Panc1 (cell line): ENCODE measurements at regions not wholly inside any gene's neighbourhood (a gene's known extent, or its start where the extent isn't known, plus 50 kb on each side); places are given as distances from the start of the nearest gene placed in this dataset.

Experiments
- ATAC-seq: fragments of 200-7000 bp; cut with Tn5 transposase; 2 replicates; pipeline ENCODE4 v1.9.1; 2020; ENCODE audit warnings: mild to moderate bottlenecking, moderate library complexity
- BruUV-seq: library from RNA; stranded (reverse); fragments of 400-500 nt; replicated peaks from 2 replicates; lab custom pipeline; 2021; lab: Mats Ljungman, UMichigan
- CTCF ChIA-PET: fragments of 300-600 bp; sonication (Branson Sonifier 250); formaldehyde crosslinking; loops from one replicate; lab custom pipeline; 2022; ENCODE audit warnings: antibody characterized with exemption; lab: Charles Lee
- POLR2A ChIA-PET: fragments of 300-600 bp; sonication (Branson Sonifier 250); formaldehyde crosslinking; loops from one replicate; lab custom pipeline; 2022; ENCODE audit warnings: antibody characterized with exemption; lab: Charles Lee
- DNase-seq: peaks from one replicate; pipeline ENCODE4 v3.0.0-alpha.2; 2010; ENCODE audit warnings: low read depth, low spot score
- H3K27ac ChIP-seq: 2 replicates; pipeline ENCODE4 v1.5.1; 2011; ENCODE audit warnings: mild to moderate bottlenecking, low read length, inconsistent platforms
- H3K27me3 ChIP-seq: fragments of 200-500 bp; sonication (Bioruptor generic); 2 replicates; pipeline ENCODE4 v1.6.0; 2014; ENCODE audit warnings: low read length, inconsistent platforms; ENCODE audit not compliant: control insufficient read depth, insufficient read depth
- H3K36me3 ChIP-seq: fragments of 200-500 bp; sonication (Bioruptor generic); 2 replicates; pipeline ENCODE4 v1.5.1; 2014; ENCODE audit warnings: inconsistent platforms, mild to moderate bottlenecking, low read length, moderate library complexity; ENCODE audit not compliant: control insufficient read depth, insufficient read depth
- H3K4me1 ChIP-seq: 2 replicates; pipeline ENCODE4 v1.5.1; 2011; ENCODE audit warnings: inconsistent platforms, mild to moderate bottlenecking, low read length, moderate library complexity; ENCODE audit not compliant: control insufficient read depth, insufficient read depth
- H3K4me3 ChIP-seq, 2 experiments: 2 replicates each; pipeline ENCODE4 v1.5.1; 2011 to 2012; ENCODE audit warnings: low read depth in 2 of 2, low read length in 2 of 2, mild to moderate bottlenecking in 2 of 2, inconsistent platforms in 1 of 2, moderate library complexity in 1 of 2
- H3K9me3 ChIP-seq: fragments of 200-500 bp; sonication (Bioruptor generic); 2 replicates; pipeline ENCODE4 v1.5.1; 2014; ENCODE audit warnings: low read depth, mild to moderate bottlenecking, inconsistent platforms, low read length, moderate library complexity; ENCODE audit not compliant: control insufficient read depth, insufficient read depth
- CTCF ChIP-seq: fragments of 450-650 bp; IDR thresholded peaks from 2 replicates; pipeline ENCODE4 v1.5.1; 2017; ENCODE audit warnings: mild to moderate bottlenecking
- POLR2AphosphoS5 ChIP-seq: IDR thresholded peaks from 2 replicates; pipeline ENCODE4 v1.6.1; 2012; ENCODE audit warnings: mild to moderate bottlenecking, low read depth, low read length, moderate library complexity
- REST ChIP-seq, 2 experiments: IDR thresholded peaks; 2 replicates each; pipeline ENCODE4 v1.6.1; 2011 to 2012; ENCODE audit warnings: low read depth in 2 of 2, control low read depth in 1 of 2, low read length in 1 of 2, mild to moderate bottlenecking in 1 of 2, moderate library complexity in 1 of 2; ENCODE audit not compliant: insufficient read depth in 1 of 2
- SIN3A ChIP-seq: IDR thresholded peaks from 2 replicates; pipeline ENCODE4 v1.6.1; 2012; ENCODE audit warnings: low read depth, mild to moderate bottlenecking, low read length, moderate library complexity, borderline replicate concordance; ENCODE audit not compliant: insufficient read depth
- TCF7L2 ChIP-seq: IDR thresholded peaks from 2 replicates; pipeline ENCODE4 v1.6.1; 2011; ENCODE audit warnings: mild to moderate bottlenecking, low read depth, low read length, inconsistent platforms
- in situ Hi-C: cut with HindIII; loops from 2 replicates; pipeline ENCODE4 v1.10.0; 2016; ENCODE audit warnings: low sequenced_read_pairs, low pct_unique_long_range_greater_than_20kb
- intact Hi-C: fragments of 100-400 bp; cut with micrococcal nuclease; formaldehyde crosslinking; loops from one replicate; pipeline ENCODE4 v1.10.0; 2022; ENCODE audit not compliant: unreplicated experiment

- Histone ChIP-seq H3K4me3 (no peak overlapping the region), H3K4me1 (no peaks in the 10 kb centered on the region), H3K9me3 (no peaks in the 10 kb centered on the region), H3K27ac (no peak overlapping the region), H3K36me3 (no peaks in the 10 kb centered on the region), H3K27me3 (peaks cover 5% of the 10 kb centered on the region; the same call in 1 of the 2 replicates)
- in situ Hi-C loops: no loop called here
- CTCF ChIA-PET: interaction anchor here (0.7 to 1.6 kb wide), 4 partner anchors 18 to 312 kb away, joined by 3 to 10 read pairs (median 4); no protein-coding TSS in a partner anchor
- DNase-seq (no peak), ATAC-seq (peak; percentile 96)
- TF ChIP-seq CTCF: peak; percentile 89
- no peak for TF ChIP-seq POLR2AphosphoS5
- POLR2A ChIA-PET: no interaction called here
- intact Hi-C loops: no loop called here
- BruUV-seq: no TSS peak
These were observed 208.3 kb downstream of the TJP1 start for GRCh38 chr15:29613951-29614382.

- ATAC-seq (no peak), DNase-seq (no peak)
- Histone ChIP-seq H3K27ac (no peak overlapping the region), H3K4me3 (no peak overlapping the region), H3K27me3 (peaks cover 5% of the 10 kb centered on the region; the same call in 1 of the 2 replicates), H3K9me3 (no peaks in the 10 kb centered on the region), H3K4me1 (no peaks in the 10 kb centered on the region), H3K36me3 (no peaks in the 10 kb centered on the region)
- TF ChIP-seq TCF7L2 (no peak), POLR2AphosphoS5 (no peak), REST (IDR thresholded peaks at IDR 0.05; ENCODE audit: insufficient read depth in 1 of 2, low read depth in 2 of 2, low read length in 1 of 2) (no peak), SIN3A (no peak), CTCF (no peak)
- CTCF ChIA-PET: interaction anchor here (1.3 to 1.6 kb wide), 2 partner anchors 17 to 313 kb away, joined by 3 to 5 read pairs; no protein-coding TSS in a partner anchor
- in situ Hi-C loops: no loop called here
- no TSS peak for BruUV-seq
- intact Hi-C loops: no loop called here
- POLR2A ChIA-PET: interaction anchor here (0.6 kb wide), 1 partner anchor 1470 kb away, joined by 3 read pairs; no protein-coding TSS in a partner anchor
These were observed 209.6 kb downstream of the TJP1 start for GRCh38 chr15:29612701-29613100.
